ENCODE measurements at regions not wholly inside any gene's neighbourhood (a gene's known extent, or its start where the extent isn't known, plus 50 kb on each side); places are given as distances from the start of the nearest gene placed in this dataset.

GRCh38 chr10:10792681-10793080 is 225.0 kb upstream of the CELF2 start (continued):
- TF ChIP-seq PKNOX1 (IDR thresholded peaks at IDR 0.05) (no peak), PML (IDR thresholded peaks at IDR 0.05; ENCODE audit: low read length) (no peak)

GRCh38 chr10:10794046-10794445 is 223.6 kb upstream of the CELF2 start:
- WGBS (ENCODE audit: insufficient coverage, insufficient replicate concordance, low lambda C conversion rate, missing lambda C conversion rate) = 45% methylated on average over 8 of the region's 8 CpGs
- ATAC-seq (no peak), FAIRE-seq (no peak), DNase-seq (ENCODE audit: low read depth, low spot score) (no peak)
- Histone ChIP-seq H3K79me2 (ENCODE audit: control insufficient read depth, insufficient read depth, low read length) (no peaks in the 10 kb centered on the region), H3K36me3 (ENCODE audit: control insufficient read depth in 2 of 2, insufficient read depth in 2 of 2, low read length in 1 of 2) (no peaks in the 10 kb centered on the region), H3K27ac (ENCODE audit: control insufficient read depth, insufficient read depth) (no peak overlapping the region), H3K27me3 (replicated peaks in 1 of 2; ENCODE audit: control insufficient read depth in 2 of 2, insufficient read depth in 2 of 2, low read length in 1 of 2) (no peaks in the 10 kb centered on the region; a peak in 2 of 4 replicates), H3K4me2 (ENCODE audit: control insufficient read depth, insufficient read depth) (no peak overlapping the region), H3K4me3 (no peak overlapping the region), H3K9me3 (replicated peaks; ENCODE audit: control insufficient read depth, insufficient read depth, low read length) (no peaks in the 10 kb centered on the region), H3K4me1 (ENCODE audit: control insufficient read depth, insufficient read depth, low read length) (no peaks in the 10 kb centered on the region), H3K9ac (ENCODE audit: control insufficient read depth, insufficient read depth, low read length) (no peak overlapping the region), H2AFZ (ENCODE audit: control insufficient read depth, low read depth, low read length) (no peak overlapping the region), H4K20me1 (ENCODE audit: control insufficient read depth, insufficient read depth) (no peaks in the 10 kb centered on the region)
- ChIA-PET POLR2A (no interaction called here), CTCF (no interaction called here), SMC1A (ENCODE audit: uncharacterized antibody, unreplicated experiment) (no interaction called here), RAD21 (ENCODE audit: unreplicated experiment) (no interaction called here)
- in situ Hi-C loops (cut with MboI) = no loop called here
- intact Hi-C loops (cut with micrococcal nuclease; ENCODE audit: unreplicated experiment) = no loop called here
- no TSS peak for BruUV-seq (replicated peaks)
- TF ChIP-seq SUPT20H (IDR thresholded peaks at IDR 0.05; ENCODE audit: borderline replicate concordance, control insufficient read depth, low read depth, low read length) = no peak
- TF ChIP-seq RAD51 (IDR thresholded peaks at IDR 0.05) = no peak
- no peak for TF ChIP-seq ZNF207 (IDR thresholded peaks at IDR 0.05; ENCODE audit: borderline replicate concordance)
- no peak for TF ChIP-seq EGR1 (IDR thresholded peaks at IDR 0.05; ENCODE audit: borderline replicate concordance in 1 of 2, low read depth in 2 of 2, low read length in 2 of 2)
- TF ChIP-seq ZZZ3 (IDR thresholded peaks at IDR 0.05; ENCODE audit: control insufficient read depth, insufficient read length, low read depth) = no peak
- TF ChIP-seq ZNF622 (IDR thresholded peaks at IDR 0.05) = no peak
- TF ChIP-seq CUX1 (IDR thresholded peaks at IDR 0.05; ENCODE audit: insufficient replicate concordance, low read depth, low read length) = no peak
- no peak for TF ChIP-seq CEBPZ (IDR thresholded peaks at IDR 0.05; ENCODE audit: low read depth, low read length)
- TF ChIP-seq HCFC1 (IDR thresholded peaks at IDR 0.05; ENCODE audit: low read length) = no peak
- TF ChIP-seq PAX8 (IDR thresholded peaks at IDR 0.05) = no peak
